Fibroblast of villous mesenchyme (primary cell): ENCODE measurements at regions not wholly inside any gene's neighbourhood (a gene's known extent, or its start where the extent isn't known, plus 50 kb on each side); places are given as distances from the start of the nearest gene placed in this dataset.

Experiments
- DNase-seq: peaks from one replicate; pipeline ENCODE4 v3.0.0-alpha.2; 2010; ENCODE audit warnings: low read depth
- H3K4me3 ChIP-seq: 2 replicates; pipeline ENCODE4 v1.5.1; 2011; ENCODE audit warnings: low read depth, mild to moderate bottlenecking, low read length
- CTCF ChIP-seq: IDR thresholded peaks from 2 replicates; pipeline ENCODE4 v1.5.1; 2012; ENCODE audit warnings: low read depth, mild to moderate bottlenecking, low read length; ENCODE audit not compliant: insufficient read depth

- no peak for DNase-seq
- TF ChIP-seq CTCF, result no peak
- H3K4me3 ChIP-seq, result no peak overlapping the region
Measured at GRCh38 chr3:145536461-145536860, 624.5 kb downstream of the PLOD2 start.

GRCh38 chr3:145550522-145550921 lies 610.5 kb downstream of the PLOD2 start:
- peak; percentile 71 for DNase-seq
- no peak overlapping the region for H3K4me3 ChIP-seq
- no peak for TF ChIP-seq CTCF

- DNase-seq, result peak; percentile 84
- no peak overlapping the region for H3K4me3 ChIP-seq
- TF ChIP-seq CTCF, result no peak
Measured at GRCh38 chr3:145557405-145557804, 603.6 kb downstream of the PLOD2 start.

GRCh38 chr3:145578471-145578870 lies 582.5 kb downstream of the PLOD2 start:
- H3K4me3 ChIP-seq, result no peak overlapping the region
- no peak for DNase-seq
- TF ChIP-seq CTCF, result no peak

- H3K4me3 ChIP-seq, result no peak overlapping the region
- TF ChIP-seq CTCF, result no peak
- no peak for DNase-seq
Measured at GRCh38 chr3:145581694-145582093, 579.3 kb downstream of the PLOD2 start.

GRCh38 chr3:145604851-145605250 lies 556.1 kb downstream of the PLOD2 start:
- no peak overlapping the region for H3K4me3 ChIP-seq
- no peak for DNase-seq
- TF ChIP-seq CTCF, result no peak

GRCh38 chr3:145620002-145620401 lies 541.0 kb downstream of the PLOD2 start:
- no peak for DNase-seq
- no peak overlapping the region for H3K4me3 ChIP-seq
- TF ChIP-seq CTCF, result no peak
